ENCODE measurements at regions not wholly inside any gene's neighbourhood (a gene's known extent, or its start where the extent isn't known, plus 50 kb on each side); places are given as distances from the start of the nearest gene placed in this dataset.
"Not testable (repeated sequence)": the region's sequence is repeated elsewhere in the genome, so short reads cannot be mapped to it uniquely, and the experiment has no call there.

DNA sequence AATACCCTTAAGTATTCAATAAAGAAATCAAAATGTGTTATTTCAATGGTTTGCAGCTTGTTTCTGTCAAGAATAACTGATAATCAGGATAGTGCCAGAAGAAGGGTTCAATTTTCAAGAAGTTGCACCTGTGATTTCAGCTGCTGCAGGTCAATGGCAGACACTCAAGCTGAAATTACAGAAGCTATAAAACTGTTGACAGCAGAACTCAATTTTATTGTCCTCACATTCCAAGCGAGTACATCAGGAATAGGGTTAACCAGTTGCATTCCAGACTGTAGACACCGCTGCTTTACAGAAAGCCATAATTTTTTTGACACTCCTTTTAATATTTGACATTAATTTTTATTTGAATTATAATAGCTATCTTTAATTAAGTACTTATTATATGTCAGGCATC lies 364.1 kb downstream of the CGGBP1 start:
- Histone ChIP-seq H3K14ac (ENCODE audit: low read length) (no peak overlapping the region), H2BK15ac (ENCODE audit: low read length) (no peak overlapping the region), H3K23ac (ENCODE audit: low read depth, low read length, poor library complexity) (no peak overlapping the region), H3K4ac (ENCODE audit: low read length) (no peak overlapping the region), H3K36me3 (replicated peaks in 1 of 2; ENCODE audit: control insufficient read depth in 2 of 2, insufficient read depth in 2 of 2, low read length in 2 of 2) (no peaks in the 10 kb centered on the region), H3K4me3 (ENCODE audit: low read length in 2 of 2) (no peak overlapping the region), H2AFZ (ENCODE audit: low read length) (no peak overlapping the region), H3K79me1 (ENCODE audit: low read depth, low read length) (no peaks in the 10 kb centered on the region), H3K9ac (ENCODE audit: low read depth, low read length, poor library complexity) (no peak overlapping the region), H3K18ac (ENCODE audit: low read length) (no peak overlapping the region), H3K27me3 (ENCODE audit: control insufficient read depth in 3 of 3, insufficient read depth in 3 of 3, low read depth in 1 of 3, low read length in 3 of 3) (no peaks in the 10 kb centered on the region), H2AK5ac (ENCODE audit: low read depth, low read length) (no peak overlapping the region), H3K9me3 (replicated peaks in 1 of 2; ENCODE audit: control insufficient read depth in 2 of 2, insufficient read depth in 1 of 2, low read depth in 1 of 2, low read length in 2 of 2) (peaks cover 0 to 1% of the 10 kb centered on the region in 2 donors), H4K91ac (ENCODE audit: low read depth, low read length, poor library complexity) (no peak overlapping the region), H3K4me2 (ENCODE audit: insufficient read depth, low read length, poor library complexity, severe bottlenecking) (no peak overlapping the region), H4K8ac (ENCODE audit: low read depth, low read length) (no peak overlapping the region), H2BK5ac (ENCODE audit: low read length) (no peak overlapping the region), H3K27ac (replicated peaks; ENCODE audit: low read length) (no peak overlapping the region), H3K4me1 (ENCODE audit: control insufficient read depth in 2 of 2, insufficient read depth in 1 of 2, low read depth in 1 of 2, low read length in 2 of 2) (no peaks in the 10 kb centered on the region), H2BK120ac (ENCODE audit: low read depth, low read length) (no peak overlapping the region), H2BK12ac (ENCODE audit: low read length) (no peak overlapping the region)
- WGBS, 2 donors (ENCODE audit: extremely low coverage in 2 of 2, insufficient read length in 2 of 2, insufficient replicate concordance in 1 of 2) = no CpG with 5 or more reads among the region's 2 CpGs
- DNase-seq (ENCODE audit: low spot score) = no peak

DNA sequence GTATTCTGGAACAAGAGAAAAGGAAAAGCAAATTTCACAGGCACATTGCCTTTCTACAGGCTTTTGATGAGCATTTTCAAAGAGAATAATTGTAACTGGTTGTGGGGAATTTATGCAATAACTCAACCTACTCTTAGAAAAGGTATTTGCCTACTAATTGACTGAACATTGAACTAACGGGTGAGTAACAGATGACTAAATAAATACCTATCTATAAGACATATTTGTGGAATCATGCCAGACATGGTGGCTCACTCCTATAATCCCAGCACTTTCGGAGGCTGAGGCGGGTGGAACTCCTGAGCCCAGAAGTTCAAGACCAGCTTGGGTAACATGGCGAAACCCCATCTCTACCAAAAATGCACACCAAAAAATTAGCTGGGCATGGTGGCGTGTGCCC lies 367.7 kb downstream of the CGGBP1 start:
- Histone ChIP-seq H4K8ac (ENCODE audit: low read depth, low read length) (no peak overlapping the region), H3K79me1 (ENCODE audit: low read depth, low read length) (no peaks in the 10 kb centered on the region), H2BK15ac (ENCODE audit: low read length) (no peak overlapping the region), H3K4me3 (ENCODE audit: low read length in 2 of 2) (no peak overlapping the region), H3K27ac (replicated peaks; ENCODE audit: low read length) (no peak overlapping the region), H2AFZ (ENCODE audit: low read length) (no peak overlapping the region), H2BK12ac (ENCODE audit: low read length) (no peak overlapping the region), H3K36me3 (replicated peaks in 1 of 2; ENCODE audit: control insufficient read depth in 2 of 2, insufficient read depth in 2 of 2, low read length in 2 of 2) (no peaks in the 10 kb centered on the region), H3K9ac (ENCODE audit: low read depth, low read length, poor library complexity) (no peak overlapping the region), H3K4me2 (ENCODE audit: insufficient read depth, low read length, poor library complexity, severe bottlenecking) (no peak overlapping the region), H3K4me1 (ENCODE audit: control insufficient read depth in 2 of 2, insufficient read depth in 1 of 2, low read depth in 1 of 2, low read length in 2 of 2) (no peaks in the 10 kb centered on the region), H3K4ac (ENCODE audit: low read length) (no peak overlapping the region), H3K14ac (ENCODE audit: low read length) (no peak overlapping the region), H2BK120ac (ENCODE audit: low read depth, low read length) (no peak overlapping the region), H3K27me3 (ENCODE audit: control insufficient read depth in 3 of 3, insufficient read depth in 3 of 3, low read depth in 1 of 3, low read length in 3 of 3) (no peaks in the 10 kb centered on the region), H3K23ac (ENCODE audit: low read depth, low read length, poor library complexity) (no peak overlapping the region), H2AK5ac (ENCODE audit: low read depth, low read length) (no peak overlapping the region), H3K9me3 (replicated peaks in 1 of 2; ENCODE audit: control insufficient read depth in 2 of 2, insufficient read depth in 1 of 2, low read depth in 1 of 2, low read length in 2 of 2) (peaks cover 0 to 1% of the 10 kb centered on the region in 2 donors), H4K91ac (ENCODE audit: low read depth, low read length, poor library complexity) (no peak overlapping the region), H2BK5ac (ENCODE audit: low read length) (no peak overlapping the region), H3K18ac (ENCODE audit: low read length) (no peak overlapping the region)
- DNase-seq (ENCODE audit: low spot score) = no peak
- WGBS, 2 donors (ENCODE audit: extremely low coverage in 2 of 2, insufficient read length in 2 of 2, insufficient replicate concordance in 1 of 2) = no CpG with 5 or more reads among the region's 5 CpGs

DNA sequence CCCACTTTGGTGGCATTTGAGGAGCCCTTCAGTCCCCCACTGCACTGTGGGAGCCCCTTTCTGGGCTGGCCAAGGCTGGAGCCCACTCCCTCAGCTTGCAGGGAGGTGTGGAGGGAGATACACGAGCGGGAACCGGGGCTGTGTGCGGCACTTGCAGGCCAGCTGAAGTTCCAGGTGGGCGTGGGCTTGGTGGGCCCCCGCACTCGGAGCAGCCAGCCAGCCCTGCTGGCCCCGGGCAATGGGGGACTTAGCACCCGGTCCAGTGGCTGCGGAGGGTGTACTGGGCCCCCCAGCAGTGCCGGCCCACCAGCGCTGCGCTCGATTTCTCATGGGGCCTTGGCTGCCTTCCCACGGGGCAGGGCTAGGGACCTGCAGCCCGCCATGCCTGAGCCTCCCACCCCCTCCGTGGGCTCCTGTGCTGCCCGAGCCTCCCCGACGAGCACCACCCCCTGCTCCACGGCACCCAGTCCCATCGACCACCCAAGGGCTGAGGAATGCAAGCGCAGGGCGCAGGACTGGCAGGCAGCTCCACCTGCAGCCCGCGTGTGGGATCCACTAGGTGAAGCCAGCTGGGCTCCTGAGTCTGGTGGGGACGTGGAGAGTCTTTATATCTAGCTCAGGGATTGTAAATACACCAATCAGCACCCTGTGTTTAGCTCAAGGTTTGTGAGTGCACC lies 379.7 kb downstream of the CGGBP1 start:
- H3K27me3 ChIP-seq (ENCODE audit: control insufficient read depth in 3 of 3, insufficient read depth in 3 of 3, low read depth in 1 of 3, low read length in 3 of 3); H3K9me3 ChIP-seq (replicated peaks in 1 of 2; ENCODE audit: control insufficient read depth in 2 of 2, insufficient read depth in 1 of 2, low read depth in 1 of 2, low read length in 2 of 2); H3K9ac ChIP-seq (ENCODE audit: low read depth, low read length, poor library complexity); H3K36me3 ChIP-seq (replicated peaks in 1 of 2; ENCODE audit: control insufficient read depth in 2 of 2, insufficient read depth in 2 of 2, low read length in 2 of 2); H2AK5ac ChIP-seq (ENCODE audit: low read depth, low read length); H3K23ac ChIP-seq (ENCODE audit: low read depth, low read length, poor library complexity); H3K79me1 ChIP-seq (ENCODE audit: low read depth, low read length); H3K27ac ChIP-seq (replicated peaks; ENCODE audit: low read length); H3K4me2 ChIP-seq (ENCODE audit: insufficient read depth, low read length, poor library complexity, severe bottlenecking); H2BK5ac ChIP-seq (ENCODE audit: low read length); H4K8ac ChIP-seq (ENCODE audit: low read depth, low read length); H3K4me3 ChIP-seq (ENCODE audit: low read length in 2 of 2); H3K14ac ChIP-seq (ENCODE audit: low read length); H3K18ac ChIP-seq (ENCODE audit: low read length); H3K4me1 ChIP-seq (ENCODE audit: control insufficient read depth in 2 of 2, insufficient read depth in 1 of 2, low read depth in 1 of 2, low read length in 2 of 2); H2BK15ac ChIP-seq (ENCODE audit: low read length); H2BK120ac ChIP-seq (ENCODE audit: low read depth, low read length); H4K91ac ChIP-seq (ENCODE audit: low read depth, low read length, poor library complexity); H3K4ac ChIP-seq (ENCODE audit: low read length); H2AFZ ChIP-seq (ENCODE audit: low read length); DNase-seq (ENCODE audit: low spot score); H2BK12ac ChIP-seq (ENCODE audit: low read length): not testable (repeated sequence)
- no CpG with 5 or more reads among the region's 27 CpGs for WGBS, 2 donors (ENCODE audit: extremely low coverage in 2 of 2, insufficient read length in 2 of 2, insufficient replicate concordance in 1 of 2)

DNA sequence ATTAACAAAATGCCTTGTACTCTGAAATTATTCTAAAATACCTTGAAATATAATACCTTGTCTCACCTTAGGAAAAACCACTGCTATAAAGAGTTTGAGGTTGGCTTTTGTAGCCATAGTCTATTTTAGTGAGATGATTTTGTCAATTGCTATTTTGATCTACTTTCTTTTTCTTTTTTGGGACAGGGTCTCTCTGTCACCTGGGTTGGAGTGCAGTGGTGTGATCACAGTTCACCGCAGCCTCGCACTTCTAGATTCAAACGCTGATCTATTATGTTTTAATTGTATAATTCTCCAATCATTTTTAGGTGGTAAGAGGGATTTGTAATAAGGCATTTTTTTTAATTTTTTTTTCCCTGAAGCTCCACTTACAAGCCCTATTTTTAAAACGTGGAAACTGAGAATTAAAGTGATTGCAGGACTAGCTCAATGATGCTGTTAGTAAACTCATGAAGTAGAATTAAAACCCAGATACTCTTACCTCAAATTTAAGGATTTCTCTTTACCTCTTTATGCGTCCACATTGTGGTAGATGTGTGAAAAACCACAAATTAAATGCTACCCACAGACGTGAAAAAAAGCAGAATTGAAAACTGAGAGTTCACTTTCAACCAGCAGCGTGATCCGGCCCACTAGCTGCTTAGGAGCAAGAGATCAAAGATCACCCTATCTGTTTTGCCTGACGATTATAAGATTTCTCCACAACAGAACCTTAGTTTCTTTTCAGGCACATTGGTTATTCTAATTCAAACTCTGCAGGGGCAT lies 384.2 kb downstream of the CGGBP1 start:
- Histone ChIP-seq H2BK120ac (ENCODE audit: low read depth, low read length) (no peak overlapping the region), H3K9ac (ENCODE audit: low read depth, low read length, poor library complexity) (no peak overlapping the region), H3K23ac (ENCODE audit: low read depth, low read length, poor library complexity) (no peak overlapping the region), H3K36me3 (replicated peaks in 1 of 2; ENCODE audit: control insufficient read depth in 2 of 2, insufficient read depth in 2 of 2, low read length in 2 of 2) (no peaks in the 10 kb centered on the region), H2BK12ac (ENCODE audit: low read length) (no peak overlapping the region), H2AFZ (ENCODE audit: low read length) (peak overlapping the region; percentile 22), H3K79me1 (ENCODE audit: low read depth, low read length) (no peaks in the 10 kb centered on the region), H3K9me3 (replicated peaks in 1 of 2; ENCODE audit: control insufficient read depth in 2 of 2, insufficient read depth in 1 of 2, low read depth in 1 of 2, low read length in 2 of 2) (no peaks in the 10 kb centered on the region), H3K27me3 (ENCODE audit: control insufficient read depth in 3 of 3, insufficient read depth in 3 of 3, low read depth in 1 of 3, low read length in 3 of 3) (no peaks in the 10 kb centered on the region), H3K18ac (ENCODE audit: low read length) (no peak overlapping the region), H3K14ac (ENCODE audit: low read length) (no peak overlapping the region), H2BK5ac (ENCODE audit: low read length) (no peak overlapping the region), H2BK15ac (ENCODE audit: low read length) (no peak overlapping the region), H3K4me1 (ENCODE audit: control insufficient read depth in 2 of 2, insufficient read depth in 1 of 2, low read depth in 1 of 2, low read length in 2 of 2) (no peaks in the 10 kb centered on the region), H2AK5ac (ENCODE audit: low read depth, low read length) (no peak overlapping the region), H4K91ac (ENCODE audit: low read depth, low read length, poor library complexity) (no peak overlapping the region), H3K4me3 (ENCODE audit: low read length in 2 of 2) (no peak overlapping the region), H4K8ac (ENCODE audit: low read depth, low read length) (no peak overlapping the region), H3K4me2 (ENCODE audit: insufficient read depth, low read length, poor library complexity, severe bottlenecking) (no peak overlapping the region), H3K27ac (replicated peaks; ENCODE audit: low read length) (no peak overlapping the region), H3K4ac (ENCODE audit: low read length) (no peak overlapping the region)
- WGBS, 2 donors (ENCODE audit: extremely low coverage in 2 of 2, insufficient read length in 2 of 2, insufficient replicate concordance in 1 of 2) = no CpG with 5 or more reads among the region's 9 CpGs
- no peak for DNase-seq (ENCODE audit: low spot score)
